ENCODE measurements at regions not wholly inside any gene's neighbourhood (a gene's known extent, or its start where the extent isn't known, plus 50 kb on each side); places are given as distances from the start of the nearest gene placed in this dataset.

- no peak overlapping the region for H3K4me3 ChIP-seq (ENCODE audit: low read depth, low read length)
- no peak for TF ChIP-seq CTCF (IDR thresholded peaks at IDR 0.05; ENCODE audit: borderline replicate concordance, insufficient read depth, low read depth, low read length)
These were observed 352.0 kb downstream of the TRAM1L1 start for GRCh38 chr4:116733370-116733769.

GRCh38 chr4:116726523-116726922, 358.9 kb downstream of the TRAM1L1 start:
- no peak for TF ChIP-seq CTCF (IDR thresholded peaks at IDR 0.05; ENCODE audit: borderline replicate concordance, insufficient read depth, low read depth, low read length)
- no peak overlapping the region for H3K4me3 ChIP-seq (ENCODE audit: low read depth, low read length)

GRCh38 chr4:116724249-116724648, 361.1 kb downstream of the TRAM1L1 start:
- TF ChIP-seq CTCF (IDR thresholded peaks at IDR 0.05; ENCODE audit: borderline replicate concordance, insufficient read depth, low read depth, low read length), result no peak
- no peak overlapping the region for H3K4me3 ChIP-seq (ENCODE audit: low read depth, low read length)

DNA sequence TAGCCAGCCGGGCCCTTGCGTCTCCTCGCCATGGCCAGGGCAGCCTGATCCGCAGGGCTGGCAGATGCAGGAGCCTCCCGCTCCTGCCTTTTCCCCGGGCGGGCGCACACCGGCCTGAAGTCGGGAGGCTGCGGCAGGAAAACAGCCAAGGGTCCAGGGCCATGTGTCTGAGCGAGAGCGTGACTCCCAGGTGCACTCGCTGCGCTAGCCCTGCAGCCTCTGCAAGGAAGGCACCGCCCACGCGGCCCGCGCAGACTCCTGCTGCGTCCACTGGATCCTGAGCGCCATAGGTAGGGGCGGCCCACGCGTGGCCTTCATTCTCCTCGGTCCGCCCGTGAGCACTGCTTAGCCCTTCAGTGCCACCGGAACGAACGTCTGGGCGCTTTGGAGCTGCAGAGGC, 379.9 kb downstream of the TRAM1L1 start:
- no peak overlapping the region for H3K4me3 ChIP-seq (ENCODE audit: low read depth, low read length)
- no peak for TF ChIP-seq CTCF (IDR thresholded peaks at IDR 0.05; ENCODE audit: borderline replicate concordance, insufficient read depth, low read depth, low read length)

GRCh38 chr4:116702949-116703348, 382.4 kb downstream of the TRAM1L1 start:
- TF ChIP-seq CTCF (IDR thresholded peaks at IDR 0.05; ENCODE audit: borderline replicate concordance, insufficient read depth, low read depth, low read length), result 0 out of 2 replicates have a peak, but pooled peaks have one; percentile 19
- H3K4me3 ChIP-seq (ENCODE audit: low read depth, low read length), result no peak overlapping the region

- H3K4me3 ChIP-seq (ENCODE audit: low read depth, low read length), result no peak overlapping the region
- no peak for TF ChIP-seq CTCF (IDR thresholded peaks at IDR 0.05; ENCODE audit: borderline replicate concordance, insufficient read depth, low read depth, low read length)
These were observed 396.8 kb downstream of the TRAM1L1 start for GRCh38 chr4:116688536-116688935.

GRCh38 chr4:116668190-116668589, 417.2 kb downstream of the TRAM1L1 start:
- TF ChIP-seq CTCF (IDR thresholded peaks at IDR 0.05; ENCODE audit: borderline replicate concordance, insufficient read depth, low read depth, low read length), result peak; percentile 40
- no peak overlapping the region for H3K4me3 ChIP-seq (ENCODE audit: low read depth, low read length)

All from GM12875 (cell line).